NCI-H748 treated with DMSO at 0.1 percent for 48 hours (cell line): ENCODE measurements at regions not wholly inside any gene's neighbourhood (a gene's known extent, or its start where the extent isn't known, plus 50 kb on each side); places are given as distances from the start of the nearest gene placed in this dataset.

Source experiments
- DNase-seq: peaks from one replicate; lab custom pipeline; 2025; lab: John Stamatoyannopoulos, UW

DNA sequence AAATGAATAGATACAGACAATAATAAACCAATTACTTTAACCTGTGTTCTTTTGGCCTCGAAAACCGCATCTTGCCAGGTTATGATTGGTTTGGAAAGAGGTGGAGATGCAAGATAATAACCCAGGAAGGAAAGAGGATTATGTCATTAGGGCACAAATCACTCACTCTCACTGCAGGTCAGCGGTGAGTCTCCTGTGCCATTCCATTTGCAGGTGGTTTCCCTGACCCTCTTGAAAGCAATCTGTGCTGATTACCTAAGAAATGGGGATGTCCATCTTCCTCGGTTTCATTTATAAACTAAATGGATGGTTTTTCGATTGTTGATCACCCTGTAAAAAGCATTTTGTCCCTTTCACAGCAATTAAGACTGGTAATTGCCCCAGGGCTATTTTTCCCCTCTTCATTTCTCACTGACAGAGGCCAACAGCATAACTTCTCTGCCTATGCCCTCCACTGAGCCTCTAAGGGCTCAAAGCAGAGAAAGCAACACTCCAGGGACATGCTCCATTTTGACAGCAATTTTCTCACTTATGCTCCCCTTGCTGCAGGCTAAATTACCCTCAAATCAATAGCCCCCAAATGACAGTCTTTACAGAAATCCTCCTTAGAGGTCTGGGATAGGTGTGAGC, 257.5 kb downstream of the IPMK start:
- peak; percentile 36 for DNase-seq

DNA sequence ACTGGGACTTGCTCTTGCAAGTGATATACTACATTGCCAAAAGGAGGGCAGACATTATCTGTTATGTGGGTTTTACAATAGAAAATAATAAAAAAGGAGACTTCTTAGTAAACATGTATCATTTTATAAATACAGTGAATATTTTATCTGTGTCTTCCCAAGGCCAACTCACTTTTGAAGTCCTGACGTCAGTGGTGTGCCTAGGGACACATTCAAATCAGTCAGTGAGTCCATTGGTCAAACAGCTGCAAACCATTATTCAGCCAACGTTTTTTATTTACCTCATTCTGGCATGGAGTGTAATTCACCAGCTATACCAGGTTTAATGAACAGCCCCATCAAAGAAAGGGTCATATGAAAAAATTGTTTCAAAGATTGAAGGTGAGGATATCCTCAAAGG, 263.7 kb downstream of the IPMK start:
- DNase-seq = no peak

DNA sequence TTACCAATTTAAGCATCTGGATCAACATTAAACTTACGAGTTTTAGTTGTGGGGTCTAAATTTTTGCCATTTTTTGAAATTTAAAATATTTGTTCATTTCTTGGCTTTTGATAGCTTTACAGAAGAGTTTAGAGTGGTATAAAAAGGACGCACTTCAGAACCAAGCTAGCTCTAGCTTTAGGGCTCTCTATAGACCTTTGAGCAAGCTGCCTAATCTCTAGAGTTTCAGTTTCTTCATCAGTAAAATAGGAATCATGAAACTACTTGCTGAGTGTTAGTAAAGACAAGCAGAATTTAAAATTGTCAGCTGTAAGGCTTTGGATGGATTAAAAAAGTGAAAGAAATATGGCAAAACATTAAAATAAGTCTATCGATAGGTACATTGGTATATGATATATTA, 266.5 kb downstream of the IPMK start:
- no peak for DNase-seq

DNA sequence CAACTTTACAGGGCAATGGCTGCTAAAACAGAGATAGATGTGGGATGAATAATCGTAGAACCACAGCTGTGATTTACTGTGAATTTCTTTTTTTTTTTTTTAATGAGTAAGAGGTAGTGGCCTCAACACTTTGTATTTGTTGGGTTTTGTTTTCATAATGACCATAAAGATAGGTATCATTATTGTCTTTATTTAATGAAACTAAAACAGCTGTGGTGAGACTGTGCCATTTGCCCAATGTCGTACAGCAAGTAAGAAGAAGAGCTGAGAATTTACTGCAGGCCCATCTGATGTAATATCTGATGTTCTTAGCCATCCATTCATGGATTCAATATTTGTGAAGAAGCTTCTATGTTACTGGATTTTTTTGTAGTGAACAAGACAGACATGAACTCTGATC, 271.2 kb downstream of the IPMK start:
- no peak for DNase-seq

DNA sequence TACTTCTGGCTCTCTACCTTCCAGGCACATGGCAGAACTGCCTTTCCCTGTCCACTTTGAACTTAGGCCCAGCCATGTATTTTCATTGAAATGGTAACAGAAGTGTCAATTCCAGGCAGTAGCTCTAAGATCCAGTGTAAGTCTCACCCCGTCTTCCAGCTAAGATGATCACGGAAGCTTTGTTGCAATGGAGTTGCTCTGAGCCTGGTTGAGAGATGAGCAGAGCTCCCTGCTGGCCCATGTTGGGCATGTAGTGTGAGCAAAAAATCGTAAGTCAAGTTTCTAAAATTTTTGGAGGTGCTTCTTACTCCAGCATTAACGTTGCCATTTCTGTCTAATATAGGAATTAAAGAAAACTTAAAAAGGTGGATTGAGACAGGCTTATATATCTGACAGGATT, 274.4 kb downstream of the IPMK start:
- DNase-seq = no peak

DNA sequence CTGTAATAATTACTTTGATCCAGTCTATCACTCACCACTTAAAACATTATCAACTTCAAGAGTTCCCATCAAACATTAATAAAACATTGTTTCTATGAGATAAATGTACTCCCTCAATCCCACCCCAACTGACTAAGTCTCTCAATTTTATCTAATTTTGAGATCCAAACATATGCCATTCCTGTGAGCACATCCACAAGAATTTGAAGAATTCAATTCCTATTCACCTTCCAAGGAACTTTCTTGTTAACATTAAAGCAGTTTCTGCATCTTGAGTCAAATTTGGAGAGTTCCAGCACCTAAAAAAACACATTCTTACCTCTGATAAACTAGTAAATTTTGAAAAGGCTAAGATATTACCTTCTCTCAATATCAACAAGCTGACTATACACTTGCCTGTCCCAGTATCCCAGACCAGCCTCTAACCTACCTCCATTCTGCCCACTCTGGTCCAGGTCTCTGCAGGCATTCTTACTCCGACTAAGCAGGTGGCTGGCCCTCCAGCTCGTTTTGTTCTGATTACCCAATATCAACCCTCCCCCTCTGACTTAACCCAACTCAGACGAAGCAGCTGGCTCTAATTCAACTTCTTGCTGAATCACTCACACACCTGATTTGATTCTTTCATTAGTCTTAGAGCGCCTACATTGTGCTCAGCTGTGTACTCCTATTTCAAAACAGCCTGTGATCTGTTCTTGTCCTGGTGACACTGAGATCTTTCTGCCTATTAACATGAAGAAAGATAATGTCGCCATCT, 275.2 kb downstream of the IPMK start:
- DNase-seq = no peak

DNA sequence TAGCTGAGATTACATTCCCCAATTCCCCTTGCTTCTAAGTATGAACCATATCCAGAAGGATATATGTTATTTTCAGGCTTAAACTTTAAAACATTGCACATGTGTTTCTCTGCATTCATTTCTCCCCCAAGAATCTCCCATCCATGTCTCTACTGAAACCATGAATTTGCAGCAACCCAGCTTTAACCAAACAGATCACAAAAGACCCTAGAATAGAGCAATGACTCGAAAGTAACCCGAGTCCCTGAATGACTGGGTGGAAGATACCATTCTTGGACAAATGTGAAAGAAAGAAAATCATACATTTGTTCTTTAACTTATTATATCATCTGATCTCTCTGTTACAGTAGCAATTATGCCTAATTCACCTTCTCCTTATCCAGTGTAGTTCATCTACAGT, 278.7 kb downstream of the IPMK start:
- DNase-seq = no peak

DNA sequence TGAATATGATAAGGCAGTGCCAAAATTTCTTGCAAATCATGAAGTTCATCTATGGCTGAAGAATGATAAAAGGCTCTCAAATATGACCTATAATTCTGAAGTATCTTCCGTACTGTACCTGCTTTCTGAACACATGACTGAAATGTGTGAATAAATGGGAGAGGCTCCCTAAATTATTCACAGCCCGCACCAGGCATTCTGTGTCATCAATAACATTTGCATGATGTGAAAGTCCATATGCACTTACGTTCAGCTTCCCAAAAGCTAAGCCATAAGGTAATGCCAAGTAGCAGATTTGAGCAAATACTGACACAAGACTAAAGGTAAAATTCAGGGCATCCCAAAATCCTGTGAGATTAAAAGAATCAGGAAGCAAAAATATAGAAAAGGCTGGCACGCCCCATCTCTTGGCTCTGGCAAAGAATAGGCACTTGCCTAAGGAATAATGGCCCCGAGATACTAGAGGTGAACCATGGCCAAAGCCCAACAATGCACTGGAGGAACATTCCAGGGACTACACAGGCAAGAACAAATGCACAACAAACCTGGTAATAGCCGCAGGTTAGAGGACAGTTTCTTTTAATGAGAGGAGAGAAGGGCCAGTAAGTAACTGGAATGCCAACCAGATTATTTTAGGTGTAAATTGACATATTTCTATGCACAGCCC, 280.5 kb downstream of the IPMK start:
- no peak for DNase-seq

DNA sequence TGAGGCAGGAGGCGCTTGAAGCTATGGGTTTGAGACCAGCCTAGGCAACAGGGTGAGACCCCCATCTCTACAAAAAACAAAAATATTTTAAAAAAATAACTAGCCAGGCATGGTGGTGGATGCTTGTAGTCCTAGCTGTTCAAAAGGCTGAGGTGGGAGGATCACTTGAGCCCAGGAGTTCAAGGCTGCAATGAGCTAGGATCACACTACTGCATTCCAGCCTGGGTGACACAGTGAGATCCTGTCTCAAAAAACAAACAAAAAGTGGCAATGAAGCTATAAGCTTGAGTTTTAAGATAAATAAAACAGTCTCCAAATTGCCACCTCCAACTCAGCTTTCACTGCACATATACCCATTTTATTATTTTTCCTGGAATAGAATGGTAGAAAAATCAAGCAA, 281.3 kb downstream of the IPMK start:
- DNase-seq = no peak

DNA sequence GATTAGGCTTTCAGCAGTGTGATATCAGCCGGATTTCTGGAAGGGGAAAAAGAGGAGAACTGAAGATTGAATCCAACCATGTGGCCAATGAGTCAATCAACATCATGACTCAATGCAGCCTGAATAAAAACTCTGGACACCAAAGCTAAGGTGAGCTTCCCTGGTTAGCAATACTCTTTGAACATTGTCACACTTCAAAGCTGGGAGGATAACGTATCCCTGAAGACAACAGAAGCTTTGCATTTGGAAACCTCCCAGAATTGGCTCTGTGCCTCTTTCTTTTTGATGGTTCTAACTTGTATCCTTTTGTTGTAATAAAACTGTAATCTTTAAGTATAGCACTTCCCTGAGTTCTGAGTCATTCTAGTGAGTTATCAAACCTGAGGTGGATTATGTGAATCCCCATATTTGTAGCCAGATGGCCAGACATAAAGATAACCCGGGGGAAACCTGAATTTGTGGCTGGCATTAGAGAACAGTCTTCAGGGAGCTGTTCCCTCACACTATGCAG, 284.4 kb downstream of the IPMK start:
- no peak for DNase-seq

DNA sequence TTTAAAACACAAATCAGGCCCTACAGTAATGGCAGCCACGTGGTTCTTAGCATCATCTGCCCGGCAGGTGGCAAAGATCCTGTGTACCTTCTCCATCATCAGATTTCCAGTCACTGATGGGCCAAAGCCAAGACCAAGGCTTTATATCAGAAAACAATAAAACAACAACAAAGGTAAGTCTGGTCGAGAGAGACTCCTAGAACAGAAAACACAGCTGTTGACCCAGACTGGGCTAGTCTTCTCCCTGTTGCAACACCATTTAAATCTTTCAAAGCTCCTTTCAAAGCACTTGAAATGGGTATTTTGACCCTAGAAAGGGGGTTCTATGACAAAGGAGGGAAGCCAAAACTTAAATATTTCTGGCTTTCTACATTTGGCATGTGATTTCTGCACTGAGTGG, 285.6 kb downstream of the IPMK start:
- DNase-seq = no peak

DNA sequence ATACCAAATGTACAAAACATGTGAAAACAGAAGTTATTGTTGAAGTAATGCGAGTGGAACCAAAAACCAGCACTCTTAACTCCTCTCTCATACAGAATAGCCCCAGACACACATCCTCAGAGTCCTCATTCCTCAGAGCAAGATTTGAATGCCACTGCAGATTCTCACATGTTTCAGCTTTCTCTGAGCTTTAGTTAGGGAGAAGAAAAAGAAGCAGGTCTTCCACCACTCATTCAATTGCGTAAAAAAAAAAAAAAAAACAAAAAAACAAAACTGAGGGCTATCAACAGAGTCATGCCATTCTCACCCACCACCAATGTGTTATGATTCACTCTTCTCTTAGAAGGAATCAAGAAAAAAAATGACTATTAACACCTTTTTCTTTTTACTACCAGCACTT, 287.7 kb downstream of the IPMK start:
- DNase-seq = no peak

DNA sequence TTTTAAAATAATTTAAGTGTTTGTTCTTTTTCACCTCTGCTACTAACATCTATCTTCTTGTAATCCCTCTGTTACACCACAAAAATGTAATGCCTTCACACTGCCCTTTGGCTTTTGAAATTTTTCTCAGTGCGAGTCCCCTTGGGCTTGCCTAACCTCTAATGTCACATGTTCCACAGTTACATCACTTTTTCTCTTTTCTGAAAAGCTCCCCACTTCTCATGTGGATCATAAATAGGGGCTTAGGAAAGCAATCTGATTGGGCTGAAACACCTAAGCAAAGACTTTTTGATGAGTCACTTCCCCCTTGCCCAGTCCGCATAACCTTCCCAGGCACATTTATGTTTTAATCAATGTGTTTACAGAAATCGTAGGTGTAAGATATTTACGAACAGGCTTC, 288.2 kb downstream of the IPMK start:
- no peak for DNase-seq

DNA sequence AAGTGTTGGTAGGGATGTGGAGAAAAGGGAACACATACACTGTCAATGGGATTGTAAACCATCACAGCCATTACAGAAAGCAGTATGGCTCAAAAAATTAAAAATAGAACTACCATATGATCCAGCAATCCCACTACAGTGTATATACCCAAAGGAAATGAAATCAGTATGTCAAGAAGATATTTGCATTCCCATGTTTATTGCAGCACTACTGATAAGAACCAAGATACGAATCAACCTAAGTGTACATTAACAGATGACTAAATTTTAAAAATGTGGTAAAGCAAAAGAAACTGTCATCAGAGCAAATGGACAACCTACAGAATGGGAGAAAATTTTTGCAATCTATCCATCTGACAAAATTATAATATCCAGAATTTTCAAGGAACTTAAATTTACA, 290.4 kb downstream of the IPMK start:
- no peak for DNase-seq

DNA sequence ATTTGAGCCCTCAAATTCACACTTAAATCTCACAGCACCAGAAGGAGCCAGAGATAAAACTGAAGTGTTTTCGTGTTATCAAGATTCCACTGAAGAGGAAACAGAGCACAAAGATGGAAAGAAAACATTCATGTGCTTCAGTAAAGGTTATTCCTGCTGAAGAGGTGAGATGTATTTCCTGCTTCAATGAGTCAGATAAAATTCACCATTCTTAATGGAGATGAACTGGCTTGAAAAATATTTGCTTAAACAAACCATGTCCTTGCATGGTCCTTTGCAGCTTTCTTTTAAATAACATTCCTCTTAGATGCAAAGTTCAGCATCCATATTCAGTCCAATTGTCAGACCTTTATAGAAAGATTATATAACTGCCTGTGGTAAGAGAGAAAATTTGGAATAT, 294.2 kb downstream of the IPMK start:
- DNase-seq = no peak

DNA sequence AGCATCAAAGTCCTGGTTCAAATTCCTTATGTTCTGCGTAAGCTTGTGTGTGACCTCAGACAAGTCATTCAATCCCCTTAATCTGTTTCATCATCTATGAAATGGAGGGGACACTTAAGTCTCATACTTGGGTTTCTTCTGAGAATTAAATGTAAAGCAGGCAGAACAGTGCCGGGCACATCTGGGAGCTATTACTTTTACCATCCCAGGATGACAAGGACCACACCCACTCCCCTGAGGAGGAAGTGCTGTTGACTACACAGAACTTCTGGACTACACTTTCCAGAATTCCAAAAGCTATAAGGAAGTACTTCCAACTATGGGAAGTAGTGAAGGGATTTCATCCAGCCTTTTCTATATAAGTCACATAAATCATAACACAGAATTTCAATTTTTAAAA, 294.9 kb downstream of the IPMK start:
- DNase-seq = no peak

DNA sequence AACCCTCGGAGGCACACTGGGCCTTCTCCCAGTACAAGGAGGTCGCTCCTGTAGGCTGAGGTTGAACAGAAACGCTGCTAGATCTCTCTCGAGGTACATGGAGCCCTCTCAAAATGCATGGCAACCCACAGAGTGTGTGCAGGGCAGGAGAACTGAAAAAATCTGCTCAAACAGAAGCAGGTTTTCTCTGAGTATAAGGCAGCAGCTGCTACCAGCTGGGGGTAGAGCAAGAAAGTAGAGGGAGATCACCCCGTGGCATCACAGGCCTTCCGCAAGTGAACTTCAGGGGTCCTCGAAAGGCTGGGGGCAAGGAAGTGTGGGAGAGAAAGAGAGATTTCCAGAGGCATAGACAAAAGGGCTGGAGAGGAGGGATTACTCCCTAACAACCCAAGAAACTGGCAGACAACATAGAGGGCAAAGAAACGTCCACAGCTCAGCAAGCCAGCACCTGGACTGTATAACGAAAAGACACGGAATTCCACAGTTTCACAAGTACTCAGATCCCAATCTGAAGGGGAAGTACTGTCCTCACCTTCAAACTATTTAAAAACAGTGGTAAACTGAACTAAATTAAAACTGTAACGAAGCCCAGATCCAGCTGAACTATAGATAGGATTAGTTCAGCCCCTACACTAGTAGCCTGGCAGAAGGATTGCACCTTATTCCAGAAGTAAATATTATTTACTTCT, 299.2 kb downstream of the IPMK start:
- no peak for DNase-seq

DNA sequence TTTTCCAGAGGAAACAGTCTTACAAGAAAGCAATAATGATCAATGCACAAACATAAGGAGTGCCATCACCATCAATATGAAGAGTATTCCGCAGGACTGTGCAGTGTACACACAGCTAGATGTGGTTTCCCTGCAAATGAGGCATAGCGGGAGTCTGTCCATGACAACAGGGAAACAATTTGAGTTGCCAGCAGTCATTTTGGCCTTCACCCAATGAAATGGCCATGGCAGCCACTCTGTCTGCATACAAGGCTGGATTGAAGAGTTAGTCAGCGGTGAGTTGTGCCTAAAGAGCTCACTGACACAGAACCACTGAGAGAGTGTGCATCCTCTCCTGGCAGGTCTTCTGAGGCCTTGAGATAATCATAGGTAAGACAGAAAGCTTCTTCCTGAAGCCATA, 303.3 kb downstream of the IPMK start:
- DNase-seq = no peak

DNA sequence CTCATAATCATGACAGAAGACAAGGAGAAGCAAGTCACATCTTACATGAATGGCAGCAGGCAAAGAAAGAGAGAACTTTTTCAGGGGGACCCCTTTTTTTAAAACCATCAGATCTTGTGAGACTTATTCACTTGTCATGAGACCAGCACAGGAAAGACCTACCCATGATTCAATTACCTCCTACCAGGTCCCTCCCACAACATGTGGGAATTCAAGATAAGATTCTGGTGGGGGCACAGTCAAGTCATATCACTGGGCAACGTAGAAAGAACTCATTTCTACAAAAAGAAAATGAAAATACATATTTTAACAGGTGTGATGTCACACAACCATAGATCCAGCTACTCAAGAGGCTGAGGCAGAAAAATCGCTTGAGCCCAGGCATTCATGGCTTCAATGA, 304.1 kb downstream of the IPMK start:
- no peak for DNase-seq

DNA sequence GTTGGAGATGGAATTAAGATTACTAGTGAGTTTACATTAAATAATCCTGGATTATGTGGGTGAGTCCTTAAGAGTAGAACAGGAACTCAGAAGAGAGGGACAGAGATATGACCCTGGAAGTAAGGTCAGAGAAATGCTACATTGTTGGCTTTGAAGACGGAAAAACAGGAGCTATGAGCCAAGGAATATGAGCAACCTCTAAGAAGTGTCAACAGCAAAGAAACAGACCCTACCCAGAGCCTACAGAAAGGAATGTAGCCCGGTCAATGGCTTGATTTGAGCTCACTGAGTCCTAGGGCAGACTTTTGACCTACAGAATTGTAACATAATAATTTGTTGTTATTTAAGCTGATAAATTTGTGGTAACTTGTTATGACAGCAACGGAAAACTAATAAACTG, 304.9 kb downstream of the IPMK start:
- no peak for DNase-seq

DNA sequence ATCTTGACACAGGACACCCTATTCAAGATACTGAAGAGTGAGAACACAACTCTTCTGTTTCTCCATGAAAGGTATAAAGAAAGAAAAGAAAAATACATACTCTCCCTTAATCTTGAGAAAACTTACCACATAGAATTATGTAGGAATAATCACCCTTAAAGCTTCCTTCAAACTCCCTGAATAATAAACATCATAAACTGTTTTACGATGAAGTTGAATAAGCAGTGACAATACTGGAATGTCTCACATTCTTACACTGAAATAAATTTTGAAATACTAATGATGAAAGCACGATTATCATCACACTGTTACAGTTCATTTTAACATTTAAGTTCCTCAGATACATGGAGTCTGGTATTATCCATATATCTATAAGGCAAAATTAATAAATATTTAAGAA, 306.2 kb downstream of the IPMK start:
- DNase-seq = no peak

DNA sequence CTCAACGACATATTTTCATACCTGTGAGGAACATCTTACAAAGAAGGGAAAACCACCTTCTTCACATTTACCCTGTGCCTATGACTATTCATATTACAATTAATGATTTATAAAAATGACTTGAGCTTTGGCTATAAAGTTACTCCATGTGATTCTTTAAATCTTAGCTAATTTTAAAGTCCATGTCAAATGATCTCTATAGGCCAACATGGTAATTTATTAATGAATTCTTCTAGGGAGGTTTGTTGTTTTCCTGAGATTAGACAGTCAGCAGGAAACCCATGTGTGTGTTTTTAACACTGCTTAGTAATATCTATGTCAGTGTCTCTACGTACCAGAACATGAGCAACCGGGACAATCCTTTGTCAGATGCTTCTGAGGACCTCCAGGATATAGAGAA, 307.3 kb downstream of the IPMK start:
- DNase-seq = no peak
